Keratinocyte (primary cell): ENCODE measurements at regions not wholly inside any gene's neighbourhood (a gene's known extent, or its start where the extent isn't known, plus 50 kb on each side); places are given as distances from the start of the nearest gene placed in this dataset.

Experiments used
- DNase-seq: peaks from one replicate; pipeline ENCODE4 v3.0.0-alpha.2; 2011; ENCODE audit warnings: low read depth, missing footprints, low spot score
- FAIRE-seq: peaks from 2 replicates; lab custom pipeline; 2011; peaks lifted over from hg19 to GRCh38; lab: Jason Lieb, UNC
- H2AFZ ChIP-seq: 2 replicates; pipeline ENCODE4 v1.6.0; 2012; ENCODE audit warnings: low read length, control low read depth, inconsistent platforms; ENCODE audit not compliant: control insufficient read depth
- H3K27ac ChIP-seq: 2 replicates; pipeline ENCODE4 v1.5.1; 2011; ENCODE audit warnings: low read length; ENCODE audit not compliant: control insufficient read depth, insufficient read depth
- H3K27me3 ChIP-seq: 3 replicates; pipeline ENCODE4 v1.6.0; 2011; ENCODE audit warnings: low read length; ENCODE audit not compliant: control insufficient read depth, insufficient read depth; ENCODE audit errors: extremely low read depth
- H3K36me3 ChIP-seq, 2 experiments: 2 replicates in 1 of 2; 3 replicates in 1 of 2; pipeline ENCODE4 v1.5.1; 2011; ENCODE audit warnings: low read length in 2 of 2, mild to moderate bottlenecking in 1 of 2; ENCODE audit not compliant: control insufficient read depth in 2 of 2, insufficient read depth in 2 of 2; ENCODE audit errors: extremely low read depth in 1 of 2
- H3K4me1 ChIP-seq: 3 replicates; pipeline ENCODE4 v1.5.1; 2011; ENCODE audit warnings: low read length; ENCODE audit not compliant: control insufficient read depth, insufficient read depth; ENCODE audit errors: extremely low read depth
- H3K4me2 ChIP-seq: 3 replicates; pipeline ENCODE4 v1.6.0; 2011; ENCODE audit warnings: low read depth, low read length; ENCODE audit not compliant: control insufficient read depth, insufficient read depth; ENCODE audit errors: extremely low read depth
- H3K4me3 ChIP-seq, 3 experiments: fragments of 200-600 bp in 1 of 3; sonication (generic) in 1 of 3; 2 replicates in 2 of 3; 3 replicates in 1 of 3; pipeline ENCODE4 v1.5.1; 2011 to 2016; ENCODE audit warnings: low read length in 3 of 3, mild to moderate bottlenecking in 3 of 3, control low read depth in 2 of 3, inconsistent platforms in 1 of 3, low read depth in 1 of 3, mixed read lengths in 1 of 3, mixed run types in 1 of 3, moderate library complexity in 1 of 3; ENCODE audit not compliant: control insufficient read depth in 2 of 3, insufficient read depth in 2 of 3; ENCODE audit errors: extremely low read depth in 1 of 3
- H3K79me2 ChIP-seq: 2 replicates; pipeline ENCODE4 v1.6.0; 2012; ENCODE audit warnings: low read length; ENCODE audit not compliant: control insufficient read depth, insufficient read depth
- H3K9ac ChIP-seq: 3 replicates; pipeline ENCODE4 v1.6.0; 2011; ENCODE audit warnings: low read length; ENCODE audit not compliant: control insufficient read depth, insufficient read depth; ENCODE audit errors: extremely low read depth
- H3K9me1 ChIP-seq: 3 replicates; pipeline ENCODE4 v1.6.0; 2011; ENCODE audit warnings: low read length; ENCODE audit not compliant: control insufficient read depth, insufficient read depth; ENCODE audit errors: extremely low read depth
- H3K9me3 ChIP-seq: 2 replicates; pipeline ENCODE4 v1.5.1; 2012; ENCODE audit warnings: low read depth, low read length; ENCODE audit not compliant: control insufficient read depth
- H4K20me1 ChIP-seq: 3 replicates; pipeline ENCODE4 v1.6.0; 2011; ENCODE audit warnings: low read length; ENCODE audit not compliant: control insufficient read depth, insufficient read depth; ENCODE audit errors: extremely low read depth
- EZH2 ChIP-seq: IDR thresholded peaks from one replicate; pipeline ENCODE4 v1.6.1; 2012; ENCODE audit warnings: inconsistent platforms, mild to moderate bottlenecking, low read length, moderate library complexity
- dilution Hi-C: fragments of 300-500 bp; cut with MboI; formaldehyde crosslinking; loops from one replicate; pipeline ENCODE4 v1.7.0; 2020; ENCODE audit warnings: low sequenced_read_pairs; ENCODE audit not compliant: extremely low pct_ligation_motif_present
- TF ChIP-seq, protein P1 (sequence below), 3 experiments: IDR thresholded peaks in 1 of 3; conservative IDR thresholded peaks in 1 of 3; optimal IDR thresholded peaks in 1 of 3; 2 replicates in 2 of 3; 3 replicates in 1 of 3; pipeline versions ENCODE3 to v1.5.1; 2011; ENCODE audit warnings: low read length in 3 of 3, mild to moderate bottlenecking in 3 of 3, moderate library complexity in 2 of 3, control low read depth in 1 of 3, inconsistent platforms in 1 of 3; ENCODE audit not compliant: insufficient read depth in 2 of 3; ENCODE audit errors: extremely low read depth in 1 of 3

DNA sequence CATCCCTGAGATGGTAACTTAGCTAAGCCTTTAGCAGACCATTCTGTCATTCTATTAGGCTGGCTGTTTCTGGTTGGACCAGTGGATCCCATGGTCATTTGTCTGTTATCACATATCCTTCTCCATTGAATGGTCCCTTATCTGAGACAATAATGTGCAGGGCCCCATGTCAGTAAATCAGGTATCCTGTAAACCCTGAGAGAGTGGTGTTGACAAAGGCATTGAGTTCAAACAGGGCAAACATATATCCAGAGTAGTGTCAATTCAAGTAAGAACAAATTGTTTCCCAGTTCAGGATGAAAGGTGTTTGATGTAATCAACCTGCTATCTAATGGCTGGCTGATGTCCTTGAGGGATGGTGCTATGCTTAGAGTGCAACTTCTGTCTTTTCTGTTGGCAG lies 126.2 kb downstream of the LINC00237 start:
- Histone ChIP-seq H2AFZ (no peak overlapping the region), H3K27me3 (no peaks in the 10 kb centered on the region), H3K79me2 (no peaks in the 10 kb centered on the region), H3K36me3 (no peaks in the 10 kb centered on the region), H3K9ac (no peak overlapping the region), H3K9me3 (no peaks in the 10 kb centered on the region), H4K20me1 (no peaks in the 10 kb centered on the region), H3K4me1 (no peaks in the 10 kb centered on the region), H3K9me1 (no peaks in the 10 kb centered on the region), H3K4me3 (no peak overlapping the region), H3K4me2 (no peak overlapping the region), H3K27ac (no peak overlapping the region)
- dilution Hi-C loops, result no loop called here
- no peak for DNase-seq
- no peak for TF ChIP-seq EZH2
- TF ChIP-seq, protein P1, sequence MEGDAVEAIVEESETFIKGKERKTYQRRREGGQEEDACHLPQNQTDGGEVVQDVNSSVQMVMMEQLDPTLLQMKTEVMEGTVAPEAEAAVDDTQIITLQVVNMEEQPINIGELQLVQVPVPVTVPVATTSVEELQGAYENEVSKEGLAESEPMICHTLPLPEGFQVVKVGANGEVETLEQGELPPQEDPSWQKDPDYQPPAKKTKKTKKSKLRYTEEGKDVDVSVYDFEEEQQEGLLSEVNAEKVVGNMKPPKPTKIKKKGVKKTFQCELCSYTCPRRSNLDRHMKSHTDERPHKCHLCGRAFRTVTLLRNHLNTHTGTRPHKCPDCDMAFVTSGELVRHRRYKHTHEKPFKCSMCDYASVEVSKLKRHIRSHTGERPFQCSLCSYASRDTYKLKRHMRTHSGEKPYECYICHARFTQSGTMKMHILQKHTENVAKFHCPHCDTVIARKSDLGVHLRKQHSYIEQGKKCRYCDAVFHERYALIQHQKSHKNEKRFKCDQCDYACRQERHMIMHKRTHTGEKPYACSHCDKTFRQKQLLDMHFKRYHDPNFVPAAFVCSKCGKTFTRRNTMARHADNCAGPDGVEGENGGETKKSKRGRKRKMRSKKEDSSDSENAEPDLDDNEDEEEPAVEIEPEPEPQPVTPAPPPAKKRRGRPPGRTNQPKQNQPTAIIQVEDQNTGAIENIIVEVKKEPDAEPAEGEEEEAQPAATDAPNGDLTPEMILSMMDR (optimal IDR thresholded peaks at IDR 0.05 in 1 of 3, IDR thresholded peaks at IDR 0.05 in 1 of 3, conservative IDR thresholded peaks at IDR 0.05 in 1 of 3; ENCODE audit: extremely low read depth in 1 of 3, insufficient read depth in 2 of 3, low read length in 3 of 3), result no peak
- FAIRE-seq, result no peak

DNA sequence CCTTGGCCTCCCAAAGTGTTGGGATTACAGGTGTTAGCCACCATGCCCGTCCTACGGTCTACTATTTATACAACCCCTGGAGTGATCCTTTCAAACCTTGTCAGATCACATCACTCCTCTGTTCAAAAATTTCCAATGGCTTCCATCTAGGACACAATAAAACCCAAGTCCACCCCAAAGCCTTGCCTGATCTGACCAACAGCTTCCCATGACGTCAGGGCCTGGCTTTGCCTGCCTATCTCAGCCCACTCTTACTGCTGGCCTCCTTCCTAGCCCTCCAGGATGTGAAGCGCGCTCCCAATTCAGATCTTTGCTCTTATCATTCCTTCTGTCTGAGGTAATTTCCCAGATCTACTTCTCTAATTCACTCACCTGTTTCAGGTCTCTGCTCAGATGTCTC lies 128.4 kb downstream of the LINC00237 start:
- no peak overlapping the region for H3K9ac ChIP-seq
- no peaks in the 10 kb centered on the region for H3K79me2 ChIP-seq
- dilution Hi-C loops, result no loop called here
- H3K36me3 ChIP-seq, result no peaks in the 10 kb centered on the region
- TF ChIP-seq, protein P1 (optimal IDR thresholded peaks at IDR 0.05 in 1 of 3, IDR thresholded peaks at IDR 0.05 in 1 of 3, conservative IDR thresholded peaks at IDR 0.05 in 1 of 3; ENCODE audit: extremely low read depth in 1 of 3, insufficient read depth in 2 of 3, low read length in 3 of 3), result no peak
- no peak for TF ChIP-seq EZH2
- no peak overlapping the region for H3K4me3 ChIP-seq
- H3K9me3 ChIP-seq, result peaks cover 1% of the 10 kb centered on the region
- no peaks in the 10 kb centered on the region for H3K4me1 ChIP-seq
- FAIRE-seq (no peak), DNase-seq (no peak)
- no peak overlapping the region for H3K4me2 ChIP-seq
- H3K27me3 ChIP-seq, result no peaks in the 10 kb centered on the region
- H4K20me1 ChIP-seq, result no peaks in the 10 kb centered on the region
- H3K9me1 ChIP-seq, result no peaks in the 10 kb centered on the region
- H2AFZ ChIP-seq, result no peak overlapping the region
- no peak overlapping the region for H3K27ac ChIP-seq
